ENCODE measurements at regions not wholly inside any gene's neighbourhood (a gene's known extent, or its start where the extent isn't known, plus 50 kb on each side); places are given as distances from the start of the nearest gene placed in this dataset.
A peak's percentile ranks its signal among the peaks of the same experiment; 100 is the strongest.

- no peaks in the 10 kb centered on the region for H3K9me3 ChIP-seq (ENCODE audit: control insufficient read depth, insufficient read depth, low read depth, low read length)
- H3K4me1 ChIP-seq (ENCODE audit: control insufficient read depth, insufficient read depth, low read length) = no peaks in the 10 kb centered on the region
- H3K36me3 ChIP-seq (ENCODE audit: control insufficient read depth in 2 of 2, insufficient read depth in 1 of 2, low read length in 2 of 2) = no peaks in the 10 kb centered on the region
- no peak overlapping the region for H3K27ac ChIP-seq (ENCODE audit: extremely low read depth, low read depth, low read length)
- H3K4me3 ChIP-seq (ENCODE audit: low read depth, low read length) = no peak overlapping the region
- TF ChIP-seq ZNF133 (tag by site-specific recombination; IDR thresholded peaks at IDR 0.05) (no peak), ZNF629 (tag by site-specific recombination; IDR thresholded peaks at IDR 0.05) (no peak), ATF2 (tag by site-specific recombination; IDR thresholded peaks at IDR 0.05; ENCODE audit: low read depth) (no peak), ZNF341 (tag by site-specific recombination; IDR thresholded peaks at IDR 0.05; ENCODE audit: low read depth) (peak; percentile 69), ZNF157 (tag by site-specific recombination; IDR thresholded peaks at IDR 0.05) (no peak), ZBTB8A (tag by site-specific recombination; IDR thresholded peaks at IDR 0.05) (no peak), IKZF3 (tag by site-specific recombination; IDR thresholded peaks at IDR 0.05) (no peak), EGR2 (tag by site-specific recombination; IDR thresholded peaks at IDR 0.05; ENCODE audit: low read depth) (no peak)
- ChIA-PET POLR2A (no interaction called here), CTCF (no interaction called here)
Observed at GRCh38 chr10:24097751-24098207, 111.2 kb upstream of the KIAA1217 start.

GRCh38 chr10:24104895-24105294, 104.0 kb upstream of the KIAA1217 start:
- H3K4me1 ChIP-seq (ENCODE audit: control insufficient read depth, insufficient read depth, low read length) = no peaks in the 10 kb centered on the region
- TF ChIP-seq ZNF513 (tag by site-specific recombination; IDR thresholded peaks at IDR 0.05) (peak; percentile 66), ZNF19 (tag by site-specific recombination; IDR thresholded peaks at IDR 0.05; ENCODE audit: low read depth) (no peak)
- H3K9me3 ChIP-seq (ENCODE audit: control insufficient read depth, insufficient read depth, low read depth, low read length) = no peaks in the 10 kb centered on the region
- H3K36me3 ChIP-seq (ENCODE audit: control insufficient read depth in 2 of 2, insufficient read depth in 1 of 2, low read length in 2 of 2) = no peaks in the 10 kb centered on the region
- no peak overlapping the region for H3K27ac ChIP-seq (ENCODE audit: extremely low read depth, low read depth, low read length)
- CTCF ChIA-PET = no interaction called here
- POLR2A ChIA-PET = no interaction called here
- H3K4me3 ChIP-seq (ENCODE audit: low read depth, low read length) = no peak overlapping the region

GRCh38 chr10:24113901-24114300, 95.0 kb upstream of the KIAA1217 start:
- CTCF ChIA-PET = no interaction called here
- POLR2A ChIA-PET = no interaction called here
- TF ChIP-seq ZBTB10 (tag by site-specific recombination; IDR thresholded peaks at IDR 0.05) (no peak), ZNF791 (tag by site-specific recombination; IDR thresholded peaks at IDR 0.05) (no peak), ZFP41 (tag by site-specific recombination; IDR thresholded peaks at IDR 0.05; ENCODE audit: borderline replicate concordance) (no peak), PRDM2 (tag by site-specific recombination; IDR thresholded peaks at IDR 0.05; ENCODE audit: borderline replicate concordance) (no peak), ZNF302 (tag by site-specific recombination; IDR thresholded peaks at IDR 0.05; ENCODE audit: low read depth) (no peak), ZNF624 (tag by site-specific recombination; IDR thresholded peaks at IDR 0.05) (no peak), HOXC10 (CRISPR knock-in tag; IDR thresholded peaks at IDR 0.05) (no peak), INSM2 (tag by site-specific recombination; IDR thresholded peaks at IDR 0.05) (no peak), ZNF157 (tag by site-specific recombination; IDR thresholded peaks at IDR 0.05) (no peak)

More at GRCh38 chr10:24113901-24114300, 95.0 kb upstream of the KIAA1217 start:
- Histone ChIP-seq H3K9me3 (ENCODE audit: control insufficient read depth, insufficient read depth, low read depth, low read length) (no peaks in the 10 kb centered on the region), H3K36me3 (ENCODE audit: control insufficient read depth in 2 of 2, insufficient read depth in 1 of 2, low read length in 2 of 2) (no peaks in the 10 kb centered on the region), H3K4me1 (ENCODE audit: control insufficient read depth, insufficient read depth, low read length) (no peaks in the 10 kb centered on the region), H3K4me3 (ENCODE audit: low read depth, low read length) (no peak overlapping the region), H3K27ac (ENCODE audit: extremely low read depth, low read depth, low read length) (no peak overlapping the region)

Measured in HEK293 (cell line).